NB4 (cell line): ENCODE measurements at regions not wholly inside any gene's neighbourhood (a gene's known extent, or its start where the extent isn't known, plus 50 kb on each side); places are given as distances from the start of the nearest gene placed in this dataset.

Experiments
- CTCF ChIP-seq: IDR thresholded peaks from one replicate; pipeline ENCODE4 v1.5.1; 2012; ENCODE audit warnings: low read depth, low read length
- MYC ChIP-seq: IDR thresholded peaks from 2 replicates; pipeline ENCODE4 v1.6.1; 2011; ENCODE audit warnings: low read depth, low read length
- POLR2A ChIP-seq: IDR thresholded peaks from 2 replicates; pipeline ENCODE4 v1.6.1; 2011; ENCODE audit warnings: mild to moderate bottlenecking; ENCODE audit not compliant: insufficient read length; ENCODE audit errors: extremely low read depth

- no peak for TF ChIP-seq POLR2A
- no peak for TF ChIP-seq CTCF
- no peak for TF ChIP-seq MYC
These were observed 390.5 kb downstream of the QKI start for GRCh38 chr6:163804991-163805390.
